LNCAP (cell line): ENCODE measurements at regions not wholly inside any gene's neighbourhood (a gene's known extent, or its start where the extent isn't known, plus 50 kb on each side); places are given as distances from the start of the nearest gene placed in this dataset.

ENCODE experiments used
- TF ChIP-seq, protein P1 (sequence below): fragments of 450-650 bp; IDR thresholded peaks from 2 replicates; pipeline ENCODE4 v1.5.1; 2017; ENCODE audit warnings: mild to moderate bottlenecking

DNA sequence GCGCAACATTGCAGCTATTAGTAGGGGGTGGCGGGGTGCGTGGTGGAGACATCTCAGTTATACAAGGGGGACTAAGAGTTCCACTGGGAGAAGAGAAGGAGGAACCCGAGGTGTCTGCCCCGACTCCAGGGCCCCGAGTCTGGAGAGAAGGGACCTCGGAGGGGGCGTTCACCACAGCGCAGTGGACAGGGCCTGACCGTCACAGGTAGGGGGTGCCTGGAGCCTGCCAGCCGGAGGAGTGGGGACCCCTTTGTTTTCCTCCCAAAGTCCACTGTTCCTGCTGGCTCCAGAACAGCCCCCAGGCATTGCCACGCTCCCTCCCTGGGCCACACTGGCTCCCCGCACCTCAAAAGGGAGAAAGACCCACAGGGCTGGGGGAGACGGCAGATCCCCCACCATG lies 175.9 kb upstream of the TNRC6C start:
- TF ChIP-seq, protein P1, sequence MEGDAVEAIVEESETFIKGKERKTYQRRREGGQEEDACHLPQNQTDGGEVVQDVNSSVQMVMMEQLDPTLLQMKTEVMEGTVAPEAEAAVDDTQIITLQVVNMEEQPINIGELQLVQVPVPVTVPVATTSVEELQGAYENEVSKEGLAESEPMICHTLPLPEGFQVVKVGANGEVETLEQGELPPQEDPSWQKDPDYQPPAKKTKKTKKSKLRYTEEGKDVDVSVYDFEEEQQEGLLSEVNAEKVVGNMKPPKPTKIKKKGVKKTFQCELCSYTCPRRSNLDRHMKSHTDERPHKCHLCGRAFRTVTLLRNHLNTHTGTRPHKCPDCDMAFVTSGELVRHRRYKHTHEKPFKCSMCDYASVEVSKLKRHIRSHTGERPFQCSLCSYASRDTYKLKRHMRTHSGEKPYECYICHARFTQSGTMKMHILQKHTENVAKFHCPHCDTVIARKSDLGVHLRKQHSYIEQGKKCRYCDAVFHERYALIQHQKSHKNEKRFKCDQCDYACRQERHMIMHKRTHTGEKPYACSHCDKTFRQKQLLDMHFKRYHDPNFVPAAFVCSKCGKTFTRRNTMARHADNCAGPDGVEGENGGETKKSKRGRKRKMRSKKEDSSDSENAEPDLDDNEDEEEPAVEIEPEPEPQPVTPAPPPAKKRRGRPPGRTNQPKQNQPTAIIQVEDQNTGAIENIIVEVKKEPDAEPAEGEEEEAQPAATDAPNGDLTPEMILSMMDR = no peak

GRCh38 chr17:77783991-77784820 lies 174.3 kb upstream of the TNRC6C start:
- TF ChIP-seq, protein P1 = no peak

DNA sequence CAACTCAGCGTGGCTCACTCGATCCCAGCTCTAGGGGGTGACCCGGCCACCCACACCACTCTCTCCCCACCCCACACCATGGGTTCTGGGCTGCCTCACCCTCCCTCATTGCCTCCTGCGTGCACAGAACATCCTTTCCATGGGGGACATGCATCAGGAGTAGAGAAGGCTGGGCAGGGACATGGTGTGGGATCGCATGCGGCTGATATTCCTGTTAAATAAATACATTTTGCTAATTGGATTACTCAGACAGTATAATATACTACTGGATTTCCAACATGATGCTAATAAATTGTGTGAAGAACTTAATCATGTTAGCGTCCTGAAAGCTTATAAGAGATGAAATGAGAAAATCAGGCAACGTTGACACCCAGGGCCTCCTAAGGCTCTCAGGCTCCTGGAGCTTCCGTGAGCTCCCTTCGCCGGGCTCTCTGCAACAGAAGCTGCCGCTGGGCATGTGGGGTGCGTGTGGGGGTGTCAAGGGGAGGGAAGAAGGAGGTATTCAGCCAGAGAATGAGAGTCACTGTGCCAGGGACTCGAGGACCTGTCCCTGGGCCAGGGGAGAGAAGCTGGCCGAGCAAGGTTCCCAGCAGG lies 173.1 kb upstream of the TNRC6C start:
- TF ChIP-seq, protein P1 = no peak

DNA sequence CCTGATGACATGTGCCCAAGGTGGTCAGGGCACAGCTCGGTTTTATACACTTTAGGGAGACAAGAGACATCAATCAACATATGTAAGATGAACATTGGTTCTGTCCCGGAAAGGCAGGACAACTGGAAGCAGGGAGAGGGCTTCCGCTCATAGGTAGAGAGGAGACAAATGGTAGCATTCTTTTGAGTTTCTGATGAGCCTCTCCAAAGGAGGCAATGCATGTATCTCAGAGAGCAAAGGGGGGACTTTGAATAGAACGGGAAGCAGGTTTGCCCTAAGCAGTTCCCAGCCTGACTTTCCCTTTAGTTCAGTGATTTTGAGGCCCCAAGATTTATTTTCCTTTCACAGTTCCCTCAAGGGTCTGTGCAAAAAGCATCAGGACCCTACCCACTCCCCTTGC lies 172.4 kb upstream of the TNRC6C start:
- TF ChIP-seq, protein P1 = no peak

- TF ChIP-seq, protein P1 = no peak
Measured at GRCh38 chr17:77786740-77787505, 171.6 kb upstream of the TNRC6C start.

- TF ChIP-seq, protein P1 = no peak
Measured at GRCh38 chr17:77790143-77790829, 168.2 kb upstream of the TNRC6C start.

GRCh38 chr17:77792626-77793025 lies 165.9 kb upstream of the TNRC6C start:
- TF ChIP-seq, protein P1 = no peak
